NCI-H345 (cell line): ENCODE measurements at regions not wholly inside any gene's neighbourhood (a gene's known extent, or its start where the extent isn't known, plus 50 kb on each side); places are given as distances from the start of the nearest gene placed in this dataset.
"Not testable (repeated sequence)": the region's sequence is repeated elsewhere in the genome, so short reads cannot be mapped to it uniquely, and the experiment has no call there.

Experiments used
- DNase-seq: peaks from one replicate; lab custom pipeline; 2025; lab: John Stamatoyannopoulos, UW

GRCh38 chr2:190005513-190005912 lies 57.0 kb downstream of the MSTN start:
- no peak for DNase-seq

GRCh38 chr2:189999661-190000060 lies 62.9 kb downstream of the MSTN start:
- no peak for DNase-seq

DNA sequence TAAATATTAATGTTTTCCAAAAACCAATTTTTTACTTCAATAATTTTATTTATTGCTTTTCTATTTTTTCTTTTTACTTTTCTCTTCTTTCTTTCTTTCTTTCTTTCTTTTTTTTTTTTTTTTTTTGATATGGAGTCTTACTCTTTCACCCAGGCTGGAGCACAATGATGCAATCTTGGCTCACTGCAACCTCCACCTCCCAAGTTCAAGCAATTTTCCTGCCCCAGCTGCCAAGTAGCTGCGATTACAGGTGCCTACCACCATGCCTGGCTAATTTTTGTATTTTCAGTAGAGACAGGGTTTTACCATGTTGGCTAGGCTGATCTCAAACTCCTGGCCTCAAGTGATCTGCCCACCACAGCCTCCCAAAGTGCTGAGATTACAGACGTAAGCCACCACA lies 63.9 kb downstream of the MSTN start:
- not testable (repeated sequence) for DNase-seq

GRCh38 chr2:189997016-189997415 lies 65.5 kb downstream of the MSTN start:
- DNase-seq = no peak

- DNase-seq = no peak
Measured at GRCh38 chr2:189995679-189996078, 66.8 kb downstream of the MSTN start.

- no peak for DNase-seq
Measured at GRCh38 chr2:189982780-189983394, 79.6 kb downstream of the MSTN start.

GRCh38 chr2:189982087-189982486 lies 80.4 kb downstream of the MSTN start:
- no peak for DNase-seq

GRCh38 chr2:189976488-189976887 lies 86.0 kb downstream of the MSTN start:
- DNase-seq = not testable (repeated sequence)

DNA sequence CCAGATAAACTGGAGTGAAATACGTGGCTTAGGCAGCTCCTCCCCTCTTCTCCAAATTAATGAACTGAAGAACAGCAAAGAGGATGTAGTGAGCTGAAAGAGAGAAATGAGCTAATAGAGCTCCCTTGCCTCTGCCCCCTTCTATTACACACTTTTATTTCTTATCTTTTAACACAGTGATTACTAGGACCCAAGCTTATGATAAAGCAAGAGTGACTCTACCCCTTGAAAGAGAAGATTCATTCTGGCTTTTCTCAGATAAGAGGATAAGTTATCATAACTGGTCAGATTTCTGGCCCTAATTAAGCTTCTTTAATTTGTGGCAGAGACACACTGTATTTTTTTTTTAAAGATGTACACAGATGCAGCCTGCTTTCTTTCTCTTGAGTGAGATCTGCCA lies 102.2 kb downstream of the MSTN start:
- no peak for DNase-seq

DNA sequence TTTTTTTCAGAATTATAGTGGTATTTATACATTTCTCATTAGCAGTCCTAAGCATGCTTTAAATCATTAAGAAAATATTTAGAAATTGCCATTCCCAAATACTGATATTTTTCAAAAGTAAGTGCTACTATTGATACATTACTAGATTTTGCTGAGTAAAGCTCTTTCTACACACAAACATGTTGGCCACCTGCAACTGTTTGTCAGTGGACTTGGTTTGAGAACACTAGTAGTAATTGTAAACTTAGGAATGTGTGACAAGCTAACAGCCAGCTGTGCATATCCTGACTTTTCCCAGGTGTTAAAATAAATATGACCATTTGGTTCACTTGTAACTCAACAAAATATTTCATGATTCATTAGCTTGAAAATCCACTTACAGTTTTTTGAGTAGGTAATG lies 103.1 kb downstream of the MSTN start:
- no peak for DNase-seq

DNA sequence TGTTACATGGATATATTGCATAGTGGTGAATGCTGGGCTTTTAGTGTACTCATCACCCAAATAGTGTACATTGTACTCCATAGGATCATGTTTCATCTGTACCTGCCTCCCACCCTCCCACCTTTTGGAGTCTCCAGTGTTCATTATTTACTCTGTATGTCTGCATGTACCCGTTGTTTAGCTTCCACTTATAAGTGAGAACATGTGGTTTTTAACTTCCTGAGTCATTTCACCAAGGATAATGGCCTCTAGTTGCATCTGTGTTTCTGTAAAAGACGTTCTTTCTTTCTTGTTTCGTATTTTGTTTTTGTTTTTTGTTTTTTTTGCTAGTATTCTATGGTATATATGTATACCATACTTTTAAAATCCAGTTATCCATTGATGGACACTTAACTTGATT lies 107.5 kb downstream of the MSTN start:
- peak; percentile 39 for DNase-seq

DNA sequence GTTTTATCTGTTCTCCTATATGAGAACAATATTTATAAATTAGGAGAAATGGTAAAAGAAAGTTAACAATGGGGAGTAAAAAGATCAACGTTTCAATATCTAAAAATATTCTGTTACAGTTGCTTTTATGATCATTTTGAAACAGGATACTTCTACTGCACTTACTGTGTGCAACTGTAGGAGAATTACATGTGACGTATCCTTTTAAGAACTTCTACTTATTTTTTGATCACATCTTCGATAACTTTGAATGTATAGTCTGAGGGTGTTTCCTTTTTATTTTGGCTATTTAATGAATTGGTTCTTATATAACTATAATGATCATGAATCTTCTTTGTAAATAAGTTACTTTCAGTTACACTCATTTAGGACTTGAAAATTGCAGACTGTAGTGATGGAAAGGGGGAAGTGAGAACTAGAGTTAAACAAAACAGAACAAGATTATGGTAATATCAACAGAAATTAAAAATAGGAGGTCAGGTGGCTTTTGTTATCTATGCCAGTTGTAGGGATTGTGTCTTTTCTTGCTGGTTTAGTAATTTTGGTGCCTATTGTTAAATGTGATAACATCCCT lies 109.9 kb downstream of the MSTN start:
- DNase-seq = no peak

DNA sequence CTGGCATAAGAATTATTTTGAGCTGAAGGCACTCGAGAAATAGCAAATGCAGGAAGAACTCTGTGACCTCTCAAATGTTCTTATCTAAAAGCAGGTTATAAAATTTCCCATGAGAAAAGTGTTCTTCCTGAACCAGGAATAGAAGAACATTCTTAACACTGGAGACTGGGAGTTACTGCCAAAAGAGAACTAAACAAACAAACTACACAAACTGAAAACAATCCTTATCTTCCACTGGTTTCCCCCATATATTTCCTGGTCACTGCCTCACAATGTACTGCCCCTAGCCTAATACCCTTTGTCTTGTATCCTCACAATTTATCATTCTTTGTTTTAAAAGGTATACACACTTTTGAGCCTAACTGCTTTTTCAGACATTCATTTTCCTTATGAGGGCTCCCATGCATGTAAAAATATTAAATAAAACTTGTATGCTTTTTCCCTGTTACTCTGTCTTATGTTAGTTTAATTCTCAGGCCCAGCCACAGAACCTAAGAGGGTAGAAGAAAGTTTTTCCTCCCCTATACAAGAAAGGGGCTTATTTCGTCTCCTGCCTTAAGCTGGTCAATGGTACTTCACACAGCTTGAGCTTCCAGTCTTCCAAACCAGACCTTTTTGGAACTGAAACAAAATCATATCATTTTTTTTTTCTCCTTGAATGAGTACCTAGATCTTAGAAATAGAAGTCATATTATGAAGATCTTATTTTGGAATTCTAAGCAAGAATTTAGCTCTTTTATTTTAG lies 110.6 kb downstream of the MSTN start:
- no peak for DNase-seq

- no peak for DNase-seq
Measured at GRCh38 chr2:189943009-189943408, 119.5 kb downstream of the MSTN start.

DNA sequence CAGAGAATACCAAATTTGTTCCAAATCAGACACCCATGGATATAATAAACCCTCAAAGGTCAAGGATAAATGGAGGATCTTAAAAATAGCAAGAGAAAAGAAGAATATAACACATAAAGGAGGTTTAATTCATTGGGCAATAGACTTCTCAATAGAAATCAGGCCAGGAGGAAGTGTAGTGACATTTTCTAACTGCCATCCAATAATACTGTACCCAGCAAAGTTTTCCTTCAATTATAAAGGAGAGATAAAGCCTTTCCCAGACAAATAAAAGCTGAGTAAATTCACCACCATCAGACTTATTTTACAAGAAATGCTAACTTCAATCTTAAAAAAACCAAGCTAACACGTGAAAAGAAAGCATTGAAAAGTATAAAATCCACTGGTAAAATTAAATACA lies 121.6 kb downstream of the MSTN start:
- DNase-seq = no peak

DNA sequence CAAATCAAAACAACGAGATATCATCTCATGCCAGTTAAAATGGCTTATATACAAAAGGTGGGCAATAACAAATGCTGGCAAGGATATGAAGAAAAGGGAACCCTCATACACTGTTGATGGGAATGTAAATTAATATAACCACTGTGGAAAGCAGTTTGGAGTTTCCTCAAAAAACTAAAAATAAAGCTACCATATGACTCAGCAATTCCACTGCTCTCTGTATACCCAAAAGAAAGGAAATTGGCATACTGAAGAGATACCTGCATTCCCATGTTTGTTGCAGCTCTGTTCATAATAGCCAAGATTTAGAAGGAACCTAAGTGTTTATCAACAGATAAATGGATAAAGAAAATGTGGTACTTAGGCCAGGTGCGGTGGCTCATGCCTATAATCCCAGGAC lies 124.8 kb downstream of the MSTN start:
- DNase-seq = no peak

GRCh38 chr2:189933911-189934399 lies 128.6 kb downstream of the MSTN start:
- DNase-seq = no peak

- no peak for DNase-seq
Measured at GRCh38 chr2:189933041-189933440, 129.5 kb downstream of the MSTN start.

GRCh38 chr2:189927823-189928222 lies 134.7 kb downstream of the MSTN start:
- DNase-seq = no peak
